GM12873 (cell line): ENCODE measurements at regions not wholly inside any gene's neighbourhood (a gene's known extent, or its start where the extent isn't known, plus 50 kb on each side); places are given as distances from the start of the nearest gene placed in this dataset.

Experiments
- TF ChIP-seq, protein P1 (sequence below): IDR thresholded peaks from 2 replicates; pipeline ENCODE4 v1.5.1; 2012; ENCODE audit warnings: low read depth, mild to moderate bottlenecking, moderate library complexity, low read length, control low read depth; ENCODE audit not compliant: insufficient read depth; ENCODE audit errors: missing control alignments

DNA sequence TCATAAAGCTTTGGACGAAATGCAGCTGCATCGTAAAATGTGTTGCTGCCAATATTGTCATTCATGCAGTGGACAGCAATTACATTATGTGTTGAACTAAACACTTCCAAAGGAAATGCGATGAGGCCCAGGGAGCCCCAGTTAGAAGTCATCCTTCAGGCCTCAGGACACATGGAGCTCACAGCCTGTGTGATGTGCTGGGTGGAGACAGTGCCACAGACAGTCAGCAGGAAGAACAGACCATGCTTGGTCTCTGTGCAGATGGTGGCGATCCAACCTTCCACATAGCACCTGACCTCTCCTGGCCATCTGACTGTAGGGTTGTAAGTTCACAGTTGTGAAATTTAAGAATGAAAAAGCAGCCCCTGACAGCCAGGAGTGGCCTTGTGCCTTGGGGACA is 118.3 kb upstream of the ALKAL2 start:
- TF ChIP-seq, protein P1, sequence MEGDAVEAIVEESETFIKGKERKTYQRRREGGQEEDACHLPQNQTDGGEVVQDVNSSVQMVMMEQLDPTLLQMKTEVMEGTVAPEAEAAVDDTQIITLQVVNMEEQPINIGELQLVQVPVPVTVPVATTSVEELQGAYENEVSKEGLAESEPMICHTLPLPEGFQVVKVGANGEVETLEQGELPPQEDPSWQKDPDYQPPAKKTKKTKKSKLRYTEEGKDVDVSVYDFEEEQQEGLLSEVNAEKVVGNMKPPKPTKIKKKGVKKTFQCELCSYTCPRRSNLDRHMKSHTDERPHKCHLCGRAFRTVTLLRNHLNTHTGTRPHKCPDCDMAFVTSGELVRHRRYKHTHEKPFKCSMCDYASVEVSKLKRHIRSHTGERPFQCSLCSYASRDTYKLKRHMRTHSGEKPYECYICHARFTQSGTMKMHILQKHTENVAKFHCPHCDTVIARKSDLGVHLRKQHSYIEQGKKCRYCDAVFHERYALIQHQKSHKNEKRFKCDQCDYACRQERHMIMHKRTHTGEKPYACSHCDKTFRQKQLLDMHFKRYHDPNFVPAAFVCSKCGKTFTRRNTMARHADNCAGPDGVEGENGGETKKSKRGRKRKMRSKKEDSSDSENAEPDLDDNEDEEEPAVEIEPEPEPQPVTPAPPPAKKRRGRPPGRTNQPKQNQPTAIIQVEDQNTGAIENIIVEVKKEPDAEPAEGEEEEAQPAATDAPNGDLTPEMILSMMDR, result no peak

DNA sequence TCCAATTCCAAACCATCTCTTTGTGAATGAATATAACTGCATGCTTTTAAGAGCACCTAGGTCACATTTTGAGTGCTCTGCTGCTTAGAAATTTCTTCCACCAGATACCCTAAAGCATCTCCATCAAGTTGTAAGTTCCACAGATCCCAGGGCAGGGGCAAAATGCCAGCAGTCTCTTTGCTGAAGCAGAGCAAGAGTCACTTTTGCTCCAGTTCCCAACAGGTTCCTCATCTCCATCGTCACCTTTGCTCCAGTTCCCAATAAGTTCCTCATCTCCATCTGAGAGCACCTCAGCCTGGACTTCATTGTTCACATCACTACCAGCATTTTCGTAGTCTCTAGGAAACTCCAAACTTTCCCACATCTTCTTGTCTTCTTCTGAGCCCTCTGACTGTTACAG is 116.7 kb upstream of the ALKAL2 start:
- TF ChIP-seq, protein P1, result no peak

DNA sequence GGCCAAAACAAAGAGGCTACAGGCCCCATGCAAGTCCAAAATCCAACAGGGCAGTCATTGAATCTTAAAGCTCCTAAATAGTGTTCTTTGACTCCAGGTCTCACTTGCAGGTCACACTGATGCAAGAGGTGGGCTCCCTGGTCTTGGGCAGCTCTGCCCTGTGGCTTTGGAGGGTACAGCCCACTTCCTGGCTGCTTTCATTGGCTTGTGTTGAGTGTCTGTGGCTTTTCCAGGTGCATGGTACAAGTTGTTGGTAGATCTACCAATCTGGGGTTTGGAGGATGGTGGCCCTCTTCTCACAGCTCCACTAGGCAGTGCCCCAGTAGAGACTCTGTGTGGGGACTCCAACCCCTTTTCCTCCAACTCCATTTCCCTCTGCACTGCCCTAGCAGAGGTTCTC is 115.8 kb upstream of the ALKAL2 start:
- TF ChIP-seq, protein P1, result no peak

DNA sequence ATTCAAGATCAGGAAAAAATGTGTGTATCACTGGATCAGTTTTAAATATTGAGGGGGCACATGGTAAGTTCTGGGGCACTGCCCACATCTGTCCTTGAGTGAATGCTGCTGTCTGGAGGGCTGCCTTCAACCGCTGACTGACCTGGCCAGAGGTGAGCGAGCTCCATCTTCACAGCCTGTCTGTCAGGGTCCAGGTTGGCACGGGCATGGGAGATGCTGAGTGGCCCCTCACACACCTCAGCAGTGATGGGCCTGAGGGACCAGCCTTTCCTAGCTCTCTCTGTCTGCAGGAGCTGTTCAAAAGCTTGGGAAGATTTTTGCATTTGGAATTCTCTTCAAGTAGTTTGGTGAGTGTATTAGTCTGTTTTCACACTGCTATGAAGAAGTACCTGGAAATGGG is 114.8 kb upstream of the ALKAL2 start:
- TF ChIP-seq, protein P1, result no peak

DNA sequence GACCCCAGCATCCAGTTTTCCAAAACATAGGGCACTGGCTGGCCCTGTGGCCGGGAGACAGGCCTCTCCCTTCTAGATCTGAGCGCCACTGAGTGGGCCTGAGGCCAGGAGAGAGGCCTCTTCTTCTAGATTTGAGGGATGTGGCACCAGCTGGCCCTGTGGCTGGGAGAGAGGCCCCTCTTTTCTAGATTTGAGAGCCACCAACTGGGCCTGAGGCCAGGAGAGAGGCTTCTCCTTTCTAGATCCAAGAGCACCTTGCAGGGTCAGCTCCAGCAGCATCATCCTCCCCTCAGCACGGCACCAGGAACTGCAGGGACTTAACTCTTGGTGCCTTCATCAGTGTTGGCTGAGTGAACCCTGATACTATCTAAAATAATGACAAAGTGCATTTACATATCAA is 114.3 kb upstream of the ALKAL2 start:
- TF ChIP-seq, protein P1, result no peak

DNA sequence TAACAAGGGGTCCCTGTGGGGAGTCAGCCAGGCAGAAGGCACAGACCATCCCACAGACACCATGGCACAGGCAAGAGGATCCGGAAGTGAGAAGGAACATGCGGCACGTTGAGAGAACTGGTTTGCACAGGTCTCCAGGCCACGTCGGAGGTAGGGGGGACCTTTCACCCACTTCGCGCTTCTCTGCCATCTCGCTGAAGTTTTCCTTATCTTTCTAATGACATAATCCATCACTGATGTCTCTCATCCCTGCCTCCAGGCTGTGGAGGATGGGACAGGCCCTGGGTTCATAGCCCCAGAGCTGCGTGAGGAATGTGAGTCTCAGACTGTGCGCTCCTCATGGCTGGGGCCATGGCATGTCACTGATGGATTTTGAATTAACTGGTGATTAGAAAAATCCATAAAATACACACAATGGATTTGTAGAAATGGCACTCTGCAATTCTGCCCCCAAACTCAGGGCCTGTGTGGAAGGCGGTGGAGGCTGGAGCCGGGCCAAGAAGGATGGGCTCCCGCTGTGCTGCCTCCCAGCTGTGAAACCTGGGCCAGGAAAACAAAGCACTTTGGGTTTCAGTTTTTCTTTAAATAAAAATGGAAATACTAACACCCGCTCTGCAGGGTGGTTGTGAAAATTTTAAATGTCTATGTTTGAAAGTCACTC is 113.3 kb upstream of the ALKAL2 start:
- TF ChIP-seq, protein P1, result no peak

DNA sequence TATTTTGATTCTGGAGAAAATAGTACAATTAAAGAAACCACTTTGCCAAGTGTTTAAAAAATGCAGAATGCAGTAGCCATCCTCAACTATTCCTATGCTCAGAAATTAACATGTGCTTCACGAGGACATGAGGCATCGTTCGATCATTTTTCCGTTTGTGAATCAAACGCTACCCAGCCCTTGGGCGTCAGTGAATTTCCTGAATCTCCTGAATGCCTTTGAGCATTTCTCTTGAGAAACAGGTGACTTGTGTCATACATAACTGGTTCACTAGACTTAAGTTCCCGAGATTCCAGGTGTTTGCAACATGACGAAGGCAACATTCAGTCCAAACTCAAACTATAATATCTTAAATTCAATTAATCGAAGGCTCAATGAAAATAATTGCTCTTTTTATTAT is 110.0 kb upstream of the ALKAL2 start:
- TF ChIP-seq, protein P1, result no peak
